ENCODE measurements at regions not wholly inside any gene's neighbourhood (a gene's known extent, or its start where the extent isn't known, plus 50 kb on each side); places are given as distances from the start of the nearest gene placed in this dataset.

GRCh38 chr1:187641015-187641414 lies 812.3 kb downstream of the PLA2G4A start:
- TF ChIP-seq CTCF (IDR thresholded peaks at IDR 0.05), result no peak
- TF ChIP-seq POLR2A (IDR thresholded peaks at IDR 0.05), result no peak

Measured in body of pancreas (tissue), 4 donors.